ENCODE measurements at regions not wholly inside any gene's neighbourhood (a gene's known extent, or its start where the extent isn't known, plus 50 kb on each side); places are given as distances from the start of the nearest gene placed in this dataset.

- TF ChIP-seq CTCF (IDR thresholded peaks at IDR 0.05; ENCODE audit: poor library complexity, severe bottlenecking) (no peak), EZH2 (IDR thresholded peaks at IDR 0.05; ENCODE audit: borderline replicate concordance, insufficient read depth, low read length, poor library complexity, severe bottlenecking) (no peak), REST (IDR thresholded peaks at IDR 0.05; ENCODE audit: borderline replicate concordance) (no peak)
Observed at GRCh38 chr3:25091934-25092333, 336.1 kb upstream of the RARB start.
